ENCODE measurements at regions not wholly inside any gene's neighbourhood (a gene's known extent, or its start where the extent isn't known, plus 50 kb on each side); places are given as distances from the start of the nearest gene placed in this dataset.

GRCh38 chr13:39186205-39186875 lies 148.1 kb downstream of the NHLRC3 start:
- no peaks in the 10 kb centered on the region for H3K9me3 ChIP-seq (ENCODE audit: control insufficient read depth, low read length, poor library complexity, severe bottlenecking)
- H3K4me1 Mint-ChIP-seq = no peaks in the 10 kb centered on the region
- ATAC-seq = no peak
- peaks cover 29% of the 10 kb centered on the region for H3K27me3 Mint-ChIP-seq
- no peak overlapping the region for H3K27ac Mint-ChIP-seq
- H3K36me3 Mint-ChIP-seq (ENCODE audit: low read depth) = no peaks in the 10 kb centered on the region
- H3K4me3 Mint-ChIP-seq = no peak overlapping the region
- no peak for DNase-seq

DNA sequence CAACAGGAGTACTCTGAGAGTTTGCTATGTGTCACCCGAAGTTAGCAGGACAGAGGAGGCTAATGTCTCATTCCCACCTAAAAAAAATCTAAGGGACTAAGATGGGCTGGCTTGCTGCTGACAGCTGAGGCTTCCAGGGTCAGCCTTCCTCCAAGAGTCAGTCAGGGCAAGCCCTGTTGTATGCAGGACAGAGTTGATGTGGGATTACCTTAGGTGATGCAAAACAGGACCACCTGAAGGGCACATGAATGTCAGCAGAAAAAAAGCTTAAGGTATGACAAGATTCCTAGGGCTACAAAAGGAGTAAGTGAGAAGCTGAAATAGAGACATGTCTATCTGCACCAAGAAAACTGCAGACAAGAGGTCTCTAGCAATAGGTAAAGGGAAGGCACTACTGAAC lies 151.5 kb downstream of the NHLRC3 start:
- no peaks in the 10 kb centered on the region for H3K36me3 Mint-ChIP-seq (ENCODE audit: low read depth)
- H3K9me3 ChIP-seq (ENCODE audit: control insufficient read depth, low read length, poor library complexity, severe bottlenecking) = no peaks in the 10 kb centered on the region
- DNase-seq (no peak), ATAC-seq (no peak)
- no peaks in the 10 kb centered on the region for H3K4me1 Mint-ChIP-seq
- H3K27me3 Mint-ChIP-seq = peaks cover 23% of the 10 kb centered on the region
- no peak overlapping the region for H3K27ac Mint-ChIP-seq
- no peak overlapping the region for H3K4me3 Mint-ChIP-seq

GRCh38 chr13:39196965-39197646 lies 158.8 kb downstream of the NHLRC3 start:
- DNase-seq (no peak), ATAC-seq (no peak)
- Mint-ChIP-seq H3K4me1 (no peaks in the 10 kb centered on the region), H3K27ac (no peak overlapping the region), H3K36me3 (ENCODE audit: low read depth) (no peaks in the 10 kb centered on the region), H3K27me3 (peaks cover 13% of the 10 kb centered on the region), H3K4me3 (no peak overlapping the region)
- no peaks in the 10 kb centered on the region for H3K9me3 ChIP-seq (ENCODE audit: control insufficient read depth, low read length, poor library complexity, severe bottlenecking)

- H3K27ac Mint-ChIP-seq = no peak overlapping the region
- ATAC-seq (no peak), DNase-seq (no peak)
- peaks cover 9% of the 10 kb centered on the region for H3K27me3 Mint-ChIP-seq
- H3K36me3 Mint-ChIP-seq (ENCODE audit: low read depth) = no peaks in the 10 kb centered on the region
- no peak overlapping the region for H3K4me3 Mint-ChIP-seq
- H3K9me3 ChIP-seq (ENCODE audit: control insufficient read depth, low read length, poor library complexity, severe bottlenecking) = no peaks in the 10 kb centered on the region
- H3K4me1 Mint-ChIP-seq = no peaks in the 10 kb centered on the region
Measured at GRCh38 chr13:39197647-39198007, 159.4 kb downstream of the NHLRC3 start.

DNA sequence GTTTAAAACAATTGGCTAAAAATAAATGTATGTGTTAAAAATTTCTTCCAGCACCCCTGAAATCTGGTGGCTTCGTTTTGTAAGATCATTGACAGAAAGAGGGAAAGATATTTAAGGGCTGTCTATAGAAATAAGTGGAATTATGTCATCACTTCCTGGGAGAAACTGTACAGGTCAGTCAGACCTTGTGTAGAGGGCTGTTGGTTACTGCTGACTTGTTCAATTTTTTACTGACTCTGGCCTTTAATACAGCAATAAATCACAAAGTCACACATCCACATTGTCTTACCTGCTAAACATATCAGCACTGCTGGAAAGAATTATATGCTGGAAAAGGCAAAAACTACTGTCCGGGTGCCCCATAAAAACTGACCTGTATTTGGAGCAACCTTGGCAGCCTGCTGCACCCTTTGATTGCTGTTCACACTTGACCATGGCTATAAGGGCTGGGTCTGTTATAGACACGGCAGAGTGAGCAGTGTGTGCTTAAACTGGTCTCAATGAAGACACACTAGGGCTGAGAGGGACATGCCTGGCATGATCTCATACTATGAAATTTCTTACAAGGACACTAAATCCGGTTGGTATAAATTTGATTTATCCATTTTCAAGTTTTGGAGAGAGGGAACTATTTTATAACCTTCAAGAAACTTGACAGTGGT lies 162.1 kb downstream of the NHLRC3 start:
- DNase-seq (no peak), ATAC-seq (no peak)
- H3K4me1 Mint-ChIP-seq = no peaks in the 10 kb centered on the region
- H3K36me3 Mint-ChIP-seq (ENCODE audit: low read depth) = no peaks in the 10 kb centered on the region
- H3K27me3 Mint-ChIP-seq = peaks cover 9% of the 10 kb centered on the region
- H3K27ac Mint-ChIP-seq = no peak overlapping the region
- no peaks in the 10 kb centered on the region for H3K9me3 ChIP-seq (ENCODE audit: control insufficient read depth, low read length, poor library complexity, severe bottlenecking)
- H3K4me3 Mint-ChIP-seq = no peak overlapping the region

GRCh38 chr13:39201180-39201579 lies 162.9 kb downstream of the NHLRC3 start:
- ATAC-seq (no peak), DNase-seq (no peak)
- Mint-ChIP-seq H3K27me3 (peaks cover 9% of the 10 kb centered on the region), H3K4me1 (no peaks in the 10 kb centered on the region), H3K4me3 (no peak overlapping the region), H3K36me3 (ENCODE audit: low read depth) (no peaks in the 10 kb centered on the region), H3K27ac (no peak overlapping the region)
- no peaks in the 10 kb centered on the region for H3K9me3 ChIP-seq (ENCODE audit: control insufficient read depth, low read length, poor library complexity, severe bottlenecking)

DNA sequence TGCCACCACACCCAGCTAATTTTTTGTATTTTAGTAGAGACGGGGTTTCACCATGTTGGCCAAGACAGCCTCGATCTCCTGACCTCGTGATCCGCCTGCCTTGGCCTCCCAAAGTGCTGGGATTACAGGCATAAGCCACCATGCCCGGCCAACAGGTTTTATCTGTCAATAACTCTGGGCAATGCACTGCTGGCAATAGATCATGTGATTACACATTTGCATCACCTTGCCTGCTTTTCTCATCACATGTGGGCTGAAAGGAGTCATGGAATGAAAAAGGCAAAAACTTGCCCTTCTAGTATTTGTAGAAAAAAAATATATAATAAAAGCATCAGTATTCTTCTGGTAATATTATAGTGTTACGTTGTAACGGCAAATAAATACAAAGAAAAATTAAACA lies 164.5 kb downstream of the NHLRC3 start:
- DNase-seq (no peak), ATAC-seq (no peak)
- no peaks in the 10 kb centered on the region for H3K36me3 Mint-ChIP-seq (ENCODE audit: low read depth)
- H3K4me1 Mint-ChIP-seq = no peaks in the 10 kb centered on the region
- H3K27me3 Mint-ChIP-seq = peaks cover 9% of the 10 kb centered on the region
- no peaks in the 10 kb centered on the region for H3K9me3 ChIP-seq (ENCODE audit: control insufficient read depth, low read length, poor library complexity, severe bottlenecking)
- H3K4me3 Mint-ChIP-seq = no peak overlapping the region
- no peak overlapping the region for H3K27ac Mint-ChIP-seq

- Mint-ChIP-seq H3K27ac (no peak overlapping the region), H3K36me3 (ENCODE audit: low read depth) (no peaks in the 10 kb centered on the region), H3K27me3 (peaks cover 4% of the 10 kb centered on the region), H3K4me3 (no peak overlapping the region), H3K4me1 (no peaks in the 10 kb centered on the region)
- ATAC-seq (no peak), DNase-seq (no peak)
- H3K9me3 ChIP-seq (ENCODE audit: control insufficient read depth, low read length, poor library complexity, severe bottlenecking) = no peaks in the 10 kb centered on the region
Measured at GRCh38 chr13:39208636-39209035, 170.4 kb downstream of the NHLRC3 start.

DNA sequence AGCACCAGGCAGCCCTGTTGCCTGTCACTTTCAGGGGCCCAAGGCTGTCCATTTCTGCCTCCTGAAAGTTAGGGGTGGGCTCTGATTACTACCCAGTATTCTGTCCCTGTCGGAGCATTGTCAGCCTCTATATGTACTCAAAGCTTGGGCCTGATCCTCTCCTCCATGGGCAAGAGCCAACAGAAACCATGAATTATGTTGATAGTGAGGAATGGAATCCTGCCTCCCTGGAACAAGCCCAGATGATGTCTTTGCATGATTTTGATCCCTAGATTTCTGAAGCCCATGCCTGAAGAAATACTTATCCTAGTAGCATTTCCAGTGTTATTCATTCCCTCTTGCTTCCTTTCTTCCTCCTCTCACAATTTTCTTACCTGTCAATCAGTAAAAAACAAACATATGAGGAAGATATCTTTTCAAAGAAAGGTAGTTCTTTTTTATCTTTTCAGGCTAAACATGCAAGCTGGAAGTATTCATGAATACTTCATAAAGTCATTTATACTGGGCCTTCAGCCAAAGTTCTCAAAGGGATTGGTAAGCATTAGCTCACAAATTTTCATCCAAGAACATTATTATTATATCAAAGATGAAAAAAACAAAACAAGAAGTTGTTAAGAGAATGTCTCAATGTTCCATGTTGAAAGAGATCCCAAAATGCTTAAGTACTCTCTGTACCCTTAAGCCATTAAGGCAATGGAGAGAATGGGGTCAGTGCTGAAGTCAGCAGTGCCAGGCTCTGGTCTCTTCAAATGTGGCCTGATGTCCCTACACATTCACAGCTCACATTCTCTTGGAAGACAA lies 171.7 kb downstream of the NHLRC3 start:
- no peaks in the 10 kb centered on the region for H3K36me3 Mint-ChIP-seq (ENCODE audit: low read depth)
- ATAC-seq = no peak

GRCh38 chr13:39210961-39211534 lies 172.8 kb downstream of the NHLRC3 start:
- H3K27me3 Mint-ChIP-seq = peaks cover 11% of the 10 kb centered on the region

More for the DNA sequence above, 171.7 kb downstream of the NHLRC3 start:
- no peak for DNase-seq
- H3K27me3 Mint-ChIP-seq = no peaks in the 10 kb centered on the region
- H3K9me3 ChIP-seq (ENCODE audit: control insufficient read depth, low read length, poor library complexity, severe bottlenecking) = no peaks in the 10 kb centered on the region
- no peak overlapping the region for H3K4me3 Mint-ChIP-seq
- no peak overlapping the region for H3K27ac Mint-ChIP-seq
- H3K4me1 Mint-ChIP-seq = no peaks in the 10 kb centered on the region

DNA sequence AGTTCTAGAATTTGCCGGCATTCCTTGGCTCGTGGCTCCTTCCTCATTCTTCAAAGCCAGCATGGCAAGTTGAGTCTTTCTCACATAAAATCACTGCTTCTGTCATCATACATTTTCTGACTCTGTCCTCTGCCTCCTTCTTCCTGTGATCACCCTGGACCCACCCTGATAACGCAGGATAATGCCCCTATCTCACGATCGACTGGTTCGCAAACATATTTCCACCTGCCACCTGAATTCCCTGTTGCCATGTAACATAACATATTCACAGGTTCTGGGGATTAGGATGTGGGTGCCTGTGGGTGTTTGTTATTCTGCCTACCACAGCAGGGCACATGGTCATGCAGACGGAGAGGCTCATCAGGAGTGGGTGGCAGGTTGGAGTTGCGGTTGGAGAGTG lies 177.7 kb downstream of the NHLRC3 start:
- no peak overlapping the region for H3K27ac Mint-ChIP-seq
- no peaks in the 10 kb centered on the region for H3K36me3 Mint-ChIP-seq (ENCODE audit: low read depth)
- H3K9me3 ChIP-seq (ENCODE audit: control insufficient read depth, low read length, poor library complexity, severe bottlenecking) = no peaks in the 10 kb centered on the region
- no peaks in the 10 kb centered on the region for H3K4me1 Mint-ChIP-seq
- peaks cover 13% of the 10 kb centered on the region for H3K27me3 Mint-ChIP-seq
- ATAC-seq = no peak
- no peak overlapping the region for H3K4me3 Mint-ChIP-seq
- DNase-seq = no peak

More at GRCh38 chr13:39210961-39211534, 172.8 kb downstream of the NHLRC3 start:
- Mint-ChIP-seq H3K4me1 (no peaks in the 10 kb centered on the region), H3K27ac (no peak overlapping the region), H3K4me3 (no peak overlapping the region), H3K36me3 (ENCODE audit: low read depth) (no peaks in the 10 kb centered on the region)
- no peak for DNase-seq
- no peak for ATAC-seq
- no peaks in the 10 kb centered on the region for H3K9me3 ChIP-seq (ENCODE audit: control insufficient read depth, low read length, poor library complexity, severe bottlenecking)

GRCh38 chr13:39217471-39217870 lies 179.2 kb downstream of the NHLRC3 start:
- no peaks in the 10 kb centered on the region for H3K4me1 Mint-ChIP-seq
- no peaks in the 10 kb centered on the region for H3K9me3 ChIP-seq (ENCODE audit: control insufficient read depth, low read length, poor library complexity, severe bottlenecking)
- DNase-seq = no peak
- ATAC-seq = no peak
- peaks cover 13% of the 10 kb centered on the region for H3K27me3 Mint-ChIP-seq
- H3K36me3 Mint-ChIP-seq (ENCODE audit: low read depth) = no peaks in the 10 kb centered on the region
- H3K4me3 Mint-ChIP-seq = no peak overlapping the region
- H3K27ac Mint-ChIP-seq = no peak overlapping the region

GRCh38 chr13:39224671-39225240 lies 186.5 kb downstream of the NHLRC3 start:
- ATAC-seq = no peak
- H3K4me1 Mint-ChIP-seq = no peaks in the 10 kb centered on the region
- DNase-seq = no peak
- no peaks in the 10 kb centered on the region for H3K9me3 ChIP-seq (ENCODE audit: control insufficient read depth, low read length, poor library complexity, severe bottlenecking)
- H3K27me3 Mint-ChIP-seq = peaks cover 14% of the 10 kb centered on the region
- no peak overlapping the region for H3K27ac Mint-ChIP-seq
- no peaks in the 10 kb centered on the region for H3K36me3 Mint-ChIP-seq (ENCODE audit: low read depth)
- H3K4me3 Mint-ChIP-seq = no peak overlapping the region
